Pulmonary artery endothelial cell (primary cell): ENCODE measurements at regions not wholly inside any gene's neighbourhood (a gene's known extent, or its start where the extent isn't known, plus 50 kb on each side); places are given as distances from the start of the nearest gene placed in this dataset.
"Not testable (repeated sequence)": the region's sequence is repeated elsewhere in the genome, so short reads cannot be mapped to it uniquely, and the experiment has no call there.

Experiments used
- DNase-seq: peaks from one replicate; pipeline ENCODE4 v3.0.0-alpha.2; 2011; ENCODE audit warnings: low read depth, low spot score

DNA sequence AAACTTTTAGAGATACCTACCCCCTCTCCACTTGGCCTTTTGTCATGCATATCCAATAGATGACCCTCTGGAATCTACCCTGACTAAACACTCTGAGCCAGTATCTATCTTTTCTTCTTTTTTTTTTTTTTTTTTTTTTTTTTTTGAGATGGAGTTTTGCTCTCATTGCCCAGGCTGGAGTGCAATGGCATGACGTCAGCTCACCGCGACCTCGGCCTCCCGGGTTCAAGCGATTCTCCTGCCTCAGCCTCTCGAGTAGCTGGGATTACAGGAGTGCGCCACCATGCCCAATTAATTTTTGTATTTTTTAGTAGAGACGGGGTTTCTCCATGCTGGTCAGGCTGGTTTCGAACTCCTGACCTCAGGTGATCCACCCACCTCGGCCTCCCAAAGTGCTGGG is 50.8 kb upstream of the GRIN2B start:
- DNase-seq = not testable (repeated sequence)

DNA sequence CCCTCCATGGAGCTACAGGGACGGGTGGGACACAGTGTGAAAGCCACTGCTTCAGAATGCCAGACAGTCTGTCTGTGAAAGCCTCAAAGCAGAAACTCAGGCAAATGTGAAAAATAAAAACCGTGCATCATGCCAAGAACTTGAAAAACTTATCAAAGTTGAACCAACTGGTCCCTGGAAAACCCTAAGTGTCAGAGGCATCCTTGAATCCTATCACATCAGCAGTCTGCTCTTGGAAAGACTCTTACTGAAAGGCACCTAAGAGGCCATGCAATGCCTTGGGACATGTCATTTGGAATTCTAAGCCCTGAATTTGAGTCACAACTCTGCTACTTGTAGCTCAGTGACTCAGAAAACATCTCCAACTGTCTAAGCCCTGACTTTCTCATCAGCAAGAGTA is 62.4 kb upstream of the GRIN2B start:
- no peak for DNase-seq

DNA sequence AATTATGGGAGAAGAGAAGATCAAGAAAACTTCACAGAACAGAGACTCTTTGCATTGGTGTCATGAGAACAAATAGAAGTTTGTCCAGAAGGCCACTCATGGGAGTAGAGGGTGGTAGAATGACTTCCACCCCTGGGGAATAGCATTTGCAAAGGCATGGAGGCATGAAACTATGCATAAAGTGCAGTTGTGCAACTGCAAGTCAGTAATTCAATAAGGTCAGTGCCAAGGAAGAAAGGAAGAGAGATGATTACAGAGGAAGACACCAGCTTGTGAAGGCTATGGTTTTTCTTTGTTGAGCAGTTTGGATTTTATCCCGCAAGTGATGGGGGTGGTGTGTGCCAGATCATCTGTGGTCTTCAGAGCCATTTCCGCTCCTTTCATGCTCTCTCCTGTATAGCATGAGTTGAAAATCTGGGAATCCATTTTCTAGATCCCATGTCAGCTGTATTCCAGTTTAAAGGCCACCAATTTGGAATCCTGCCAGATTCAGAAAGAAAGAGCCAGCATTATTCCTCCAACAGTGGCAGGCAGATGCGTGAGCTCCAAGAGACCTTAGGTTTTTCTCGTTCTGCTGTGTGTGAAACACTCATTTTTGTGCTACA is 67.6 kb upstream of the GRIN2B start:
- no peak for DNase-seq

DNA sequence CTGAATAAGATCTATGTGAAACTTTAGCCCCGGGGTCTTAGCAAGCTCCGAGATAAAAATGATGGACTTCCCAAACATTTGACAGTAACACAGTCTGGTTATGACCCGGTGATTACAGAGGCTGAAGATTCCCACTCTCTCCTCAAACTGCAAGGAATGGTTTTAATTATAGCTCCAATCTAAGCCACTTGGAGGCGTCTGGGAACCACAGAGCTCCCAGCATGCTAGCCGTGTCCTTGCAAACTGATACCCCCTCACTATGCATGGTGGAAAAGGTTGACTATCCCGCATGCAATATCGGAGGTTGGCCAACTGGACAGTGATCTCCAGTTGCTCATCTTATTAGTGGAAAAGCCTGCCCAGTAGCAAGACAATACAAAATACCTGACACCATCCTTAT is 76.5 kb upstream of the GRIN2B start:
- no peak for DNase-seq

DNA sequence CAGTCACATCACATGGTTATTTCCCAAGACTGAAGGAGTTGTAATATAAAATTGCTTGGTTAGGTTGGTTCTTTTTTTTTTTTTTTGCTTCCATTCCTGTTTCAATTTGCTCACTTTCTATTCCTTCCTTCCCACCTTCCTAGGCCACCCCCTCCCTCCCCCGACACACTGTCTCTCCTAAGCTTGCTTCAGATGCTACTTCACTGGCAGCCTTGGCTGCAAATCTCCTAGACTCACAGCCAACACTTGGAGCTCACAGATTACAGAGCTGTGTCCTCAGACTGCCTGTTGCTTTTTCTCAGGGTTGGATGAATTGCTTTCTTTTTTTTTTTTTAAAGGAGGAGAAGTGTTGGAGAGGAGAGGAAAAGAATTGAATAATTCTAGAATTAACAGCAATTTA is 77.3 kb upstream of the GRIN2B start:
- DNase-seq = no peak

DNA sequence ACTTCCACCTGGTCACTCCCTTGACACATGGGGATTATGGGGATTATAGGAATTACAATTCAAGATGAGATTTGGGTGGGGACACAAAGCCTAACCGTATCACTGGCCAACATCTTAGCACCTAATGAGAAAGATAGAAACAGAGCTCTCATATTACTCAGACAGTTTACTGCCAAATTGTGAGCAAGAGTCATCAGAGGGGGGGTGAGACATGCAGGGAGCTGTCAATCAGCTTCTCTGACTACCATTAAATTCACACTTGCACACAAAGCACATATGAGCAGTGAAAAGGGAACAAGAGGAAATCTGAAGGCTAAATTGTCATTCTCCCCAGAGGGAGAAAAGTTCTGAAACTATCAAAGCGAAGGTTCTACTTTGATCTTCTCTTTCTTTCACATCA is 78.1 kb upstream of the GRIN2B start:
- no peak for DNase-seq

DNA sequence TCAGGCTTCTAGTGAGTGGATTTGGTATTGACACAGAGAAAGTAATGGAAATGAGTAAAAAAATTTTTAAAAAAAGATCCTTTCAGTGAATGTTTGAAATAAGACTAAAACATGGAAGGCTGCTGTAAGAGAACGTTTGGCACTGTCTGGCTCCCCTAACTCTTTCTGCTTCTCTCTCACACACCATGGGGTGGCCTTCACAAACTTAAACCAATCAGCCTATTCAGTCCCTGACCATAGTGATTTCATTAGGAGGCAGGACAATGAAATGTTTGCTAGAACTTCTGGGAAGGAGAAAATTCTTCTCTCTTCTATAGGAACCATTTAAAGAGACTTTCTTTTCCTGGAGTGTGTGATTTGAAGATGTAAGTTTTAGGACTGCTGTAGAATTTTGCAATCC is 84.2 kb upstream of the GRIN2B start:
- no peak for DNase-seq

DNA sequence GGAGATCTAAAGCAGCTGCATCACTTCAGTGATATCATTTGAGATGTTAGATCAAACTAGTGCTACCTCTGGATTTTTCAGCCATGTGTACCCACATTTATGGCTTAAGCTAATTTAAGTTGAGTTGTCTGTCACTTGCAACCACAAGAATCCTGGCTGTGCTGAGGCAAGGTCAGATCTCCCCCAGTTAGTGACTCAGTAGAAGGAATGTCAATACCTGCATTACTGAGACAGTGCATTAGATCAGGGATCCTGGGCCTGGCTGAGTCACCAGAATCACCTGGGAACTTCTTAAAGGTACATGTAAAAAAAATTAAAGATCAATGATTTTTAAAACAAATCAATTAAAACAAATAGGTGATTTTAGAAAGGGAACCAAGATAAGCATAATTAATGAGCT is 84.6 kb upstream of the GRIN2B start:
- DNase-seq = no peak

DNA sequence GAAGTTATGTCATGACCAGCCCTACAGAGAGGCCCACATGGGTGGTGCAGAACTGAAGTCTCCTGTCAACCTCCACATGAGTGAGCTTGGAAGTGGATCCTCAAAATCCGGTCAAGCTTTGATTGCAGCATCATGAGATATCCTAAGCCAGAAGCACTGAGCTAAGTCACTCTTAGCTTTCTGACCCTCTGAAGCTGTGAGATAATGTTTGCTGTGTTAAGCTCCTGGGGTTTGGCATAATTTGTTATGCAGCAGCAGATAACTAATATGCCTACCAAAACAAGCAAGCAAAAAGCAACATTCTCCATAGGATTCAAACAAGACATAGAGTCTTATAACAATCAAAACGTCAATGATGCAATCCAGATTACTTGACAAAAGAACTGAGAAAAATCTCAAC is 87.6 kb upstream of the GRIN2B start:
- DNase-seq = no peak

DNA sequence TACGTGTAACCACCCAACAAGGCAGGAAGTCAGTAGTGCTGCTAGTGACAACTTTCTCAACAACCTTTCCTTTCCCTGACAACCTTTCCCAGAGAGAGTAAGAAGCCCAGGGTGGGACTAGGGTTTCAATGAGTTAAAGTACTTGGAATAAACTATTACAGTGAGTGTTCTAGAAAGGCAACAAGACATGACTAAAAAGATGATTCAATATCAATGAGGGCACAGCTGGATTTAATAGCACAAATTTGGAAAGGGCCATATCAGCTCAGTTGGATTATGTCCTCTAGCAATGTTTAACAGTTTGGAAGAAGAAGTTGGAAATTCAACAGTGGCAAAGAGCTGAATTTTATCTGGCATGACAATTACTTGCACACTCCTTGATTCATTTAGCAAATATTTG is 90.4 kb upstream of the GRIN2B start:
- DNase-seq = no peak

DNA sequence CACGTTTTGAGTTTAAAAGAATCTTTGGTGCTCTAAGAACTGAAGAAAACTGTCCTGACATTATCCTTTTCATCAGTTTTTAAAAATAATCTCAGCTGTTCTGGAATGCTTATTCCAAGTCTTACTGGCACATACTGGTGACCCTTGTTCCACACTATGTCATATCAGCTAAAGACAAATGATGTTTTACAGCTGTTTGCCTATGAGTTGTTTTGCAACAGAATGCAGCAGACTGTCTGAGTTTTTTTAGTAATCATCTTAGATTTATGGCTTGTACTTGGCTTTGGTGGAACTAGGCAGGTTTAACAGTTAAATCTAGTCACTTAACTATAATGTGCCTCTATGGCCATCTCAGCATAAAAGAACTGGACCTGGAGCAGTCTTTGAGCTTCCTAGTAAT is 91.6 kb upstream of the GRIN2B start:
- DNase-seq = no peak

DNA sequence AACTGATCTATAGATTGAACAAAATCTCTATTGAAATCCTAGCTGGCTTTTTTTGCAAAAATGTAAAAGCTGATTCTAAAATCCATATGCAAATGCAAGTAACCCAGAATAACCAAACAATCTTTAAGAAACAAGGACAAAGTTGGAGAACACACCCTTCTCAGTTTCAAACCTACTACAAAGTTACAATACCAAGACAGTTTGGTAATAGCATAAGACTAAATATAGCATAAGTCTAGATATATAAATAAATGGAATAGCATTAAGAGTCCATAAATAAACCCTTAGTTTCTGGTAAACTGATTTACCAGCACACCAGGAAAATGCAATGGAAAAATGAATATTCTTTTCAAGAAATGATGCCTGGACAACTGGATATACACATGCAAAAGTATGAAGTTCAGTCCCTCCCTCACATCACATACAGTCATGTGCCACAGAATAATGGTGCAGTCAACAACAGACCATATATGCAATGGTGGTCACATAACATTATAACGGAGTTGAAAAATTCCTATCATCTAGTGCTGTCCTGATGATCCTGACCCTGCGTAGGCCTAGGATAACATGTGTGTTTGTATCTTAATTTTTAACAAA is 94.5 kb upstream of the GRIN2B start:
- DNase-seq = no peak

DNA sequence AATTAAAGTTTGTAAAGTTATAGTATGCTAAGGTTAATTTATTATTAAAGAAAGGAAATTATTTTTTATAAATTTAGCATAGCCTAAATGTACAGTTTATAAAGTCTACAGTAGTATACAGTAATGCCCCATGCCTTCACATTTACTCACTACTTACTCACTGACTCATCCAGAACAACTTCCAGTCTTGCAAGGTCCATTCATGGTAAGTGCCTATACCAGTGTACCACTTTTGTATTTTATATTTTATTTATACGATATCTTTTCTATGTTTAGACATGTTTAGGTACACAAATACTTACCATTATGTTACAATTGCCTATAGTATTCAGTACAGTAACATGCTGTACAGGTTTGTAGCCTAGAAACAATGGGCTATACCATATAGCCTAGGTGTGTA is 95.1 kb upstream of the GRIN2B start:
- no peak for DNase-seq

DNA sequence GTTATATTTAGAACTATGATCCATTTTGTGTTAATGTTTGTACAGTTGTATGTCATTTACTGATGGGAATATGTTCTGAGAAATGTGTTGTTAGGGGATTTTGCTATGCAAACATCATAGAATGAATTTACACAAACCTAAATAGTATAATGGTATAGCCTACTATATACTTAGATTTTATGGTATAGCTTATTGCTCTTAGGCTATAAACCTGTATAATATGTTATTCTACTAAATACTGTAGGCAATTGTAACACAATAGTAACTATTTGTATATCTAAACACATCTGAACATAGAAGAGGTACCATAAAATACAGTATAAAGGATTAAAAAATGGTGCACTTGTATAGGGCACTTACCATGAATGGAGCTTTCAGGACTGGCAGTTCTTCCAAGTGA is 105.4 kb upstream of the GRIN2B start:
- DNase-seq = no peak

DNA sequence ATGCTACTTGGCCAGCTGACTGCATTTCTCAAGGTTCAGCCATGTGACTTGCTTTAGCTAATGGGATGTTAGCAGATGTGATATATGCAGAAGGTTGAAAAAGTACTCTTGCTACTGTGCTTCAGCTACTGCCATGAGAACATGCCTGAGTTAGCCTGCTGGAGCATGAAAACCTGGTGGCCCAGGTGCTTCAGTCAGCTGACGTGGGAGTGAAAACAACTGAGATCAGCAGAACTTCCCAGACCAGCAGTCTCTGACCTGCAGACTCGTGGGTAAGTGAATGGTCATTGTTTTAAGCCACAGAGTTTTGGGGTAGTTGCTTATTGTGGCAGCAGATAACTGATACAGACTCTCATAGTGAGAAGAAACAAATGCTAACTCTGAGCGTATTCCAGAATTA is 118.6 kb upstream of the GRIN2B start:
- no peak for DNase-seq

DNA sequence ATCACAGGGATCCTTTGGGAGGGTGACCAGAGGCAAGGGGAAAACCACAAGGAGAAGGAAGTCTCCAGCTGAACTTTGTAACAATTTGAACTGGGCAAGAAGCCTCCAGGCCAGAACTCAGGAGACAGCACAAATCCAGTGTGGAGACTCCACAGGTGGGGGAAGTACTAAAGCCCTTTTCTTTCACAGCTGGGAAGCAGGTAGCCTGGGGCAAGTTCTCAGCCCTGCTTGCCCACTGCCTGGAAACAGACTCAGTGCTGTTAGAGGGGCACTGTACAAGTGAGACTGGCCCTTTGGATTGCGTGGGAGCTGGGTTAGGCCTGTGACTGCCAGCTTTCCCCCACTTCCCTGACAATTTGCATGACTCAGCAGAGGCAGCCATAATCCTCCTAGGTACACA is 120.2 kb upstream of the GRIN2B start:
- DNase-seq = not testable (repeated sequence)

DNA sequence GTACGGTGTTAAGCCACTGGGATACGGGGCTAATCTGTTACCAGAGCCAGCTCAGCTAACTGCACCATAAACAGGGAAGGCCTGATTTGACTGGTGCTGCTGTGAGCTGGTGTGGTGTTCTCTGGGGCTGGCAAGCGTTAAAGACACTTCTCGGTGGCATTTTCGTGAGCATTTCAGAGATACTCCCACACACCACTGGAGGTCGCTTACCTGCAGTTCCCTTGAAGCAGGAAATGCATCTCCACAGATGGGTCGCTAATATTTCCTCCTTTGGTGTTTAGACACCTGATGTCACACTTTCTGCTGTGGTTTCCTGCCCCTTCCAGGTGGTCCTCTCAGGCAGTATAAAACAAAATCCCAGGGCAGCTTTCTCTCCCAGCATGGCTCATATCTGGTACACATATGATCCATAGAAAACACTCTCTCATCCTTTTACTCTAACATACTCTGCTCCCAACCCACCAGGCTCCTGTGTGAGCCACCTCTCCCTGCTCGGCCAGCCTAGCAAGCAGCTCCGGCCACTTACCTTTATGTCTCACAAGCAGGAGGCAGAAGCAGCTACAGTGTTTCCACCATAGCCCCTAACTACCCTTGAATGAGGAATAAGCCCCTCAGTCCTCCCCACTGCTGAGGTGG is 129.9 kb upstream of the GRIN2B start:
- no peak for DNase-seq

DNA sequence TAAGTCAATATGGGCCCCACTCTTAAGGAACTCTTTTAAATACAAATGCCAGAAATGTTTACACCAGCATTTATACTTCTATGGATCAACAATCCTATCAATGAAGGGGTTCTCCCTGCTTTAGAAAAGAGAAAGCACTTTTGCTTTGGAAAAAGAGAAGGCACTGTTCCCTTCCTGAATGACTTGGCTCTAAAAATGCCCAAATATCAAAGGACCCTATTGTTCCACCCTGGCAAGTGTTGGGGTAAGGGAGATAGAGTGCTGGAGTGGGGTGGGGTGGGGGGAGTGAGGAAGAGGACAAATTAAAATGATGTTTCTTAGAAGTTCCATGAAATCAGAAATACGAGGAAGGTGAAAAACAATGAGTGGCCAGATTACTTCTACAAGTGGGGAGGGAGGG is 131.6 kb upstream of the GRIN2B start:
- no peak for DNase-seq

DNA sequence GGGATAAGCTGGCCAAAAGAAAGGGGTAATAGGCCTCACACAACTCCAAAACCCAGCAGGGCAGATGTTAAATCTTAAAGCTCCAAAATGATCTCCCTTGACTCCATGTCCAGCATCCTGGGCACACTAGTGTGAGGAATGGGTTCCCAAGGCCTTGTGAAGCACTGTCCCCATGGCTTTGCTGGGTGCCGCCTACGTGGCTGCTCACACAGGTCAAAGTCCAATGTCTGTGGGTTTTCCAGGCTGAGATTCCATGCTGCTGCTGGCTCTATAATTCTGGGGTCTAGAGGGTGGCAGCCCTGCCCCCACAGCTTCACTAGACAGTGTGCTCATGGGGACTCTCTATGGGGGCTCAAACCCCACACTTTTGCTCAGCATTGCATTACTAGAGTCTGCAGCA is 145.3 kb upstream of the GRIN2B start:
- DNase-seq = no peak

DNA sequence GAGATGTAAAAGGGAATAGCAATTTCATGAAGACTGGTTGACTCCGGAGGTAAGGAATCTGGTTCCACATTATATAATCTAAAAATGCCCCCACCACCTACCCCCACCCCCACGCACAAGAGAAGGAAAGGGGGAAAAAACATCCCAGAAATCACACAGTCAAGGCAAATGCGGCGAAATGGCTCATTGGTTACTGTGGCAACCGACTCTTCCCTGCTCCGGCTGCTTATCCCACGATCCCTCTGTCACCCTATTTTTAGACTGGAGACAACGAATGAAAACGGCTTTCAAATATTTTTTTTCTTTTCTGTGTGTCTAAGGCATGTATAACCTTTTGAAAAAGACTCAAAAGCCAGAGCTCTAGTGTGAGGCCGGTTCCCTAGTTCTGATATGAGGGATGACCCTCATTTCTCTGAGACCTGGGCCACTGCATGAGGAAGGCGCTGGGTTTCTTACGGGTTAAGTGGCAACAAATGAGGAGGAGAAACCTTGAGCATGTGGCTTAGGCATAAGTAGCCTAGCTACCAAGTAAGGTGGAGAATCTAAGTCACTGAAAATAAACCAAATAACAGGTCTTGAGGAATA is 148.3 kb upstream of the GRIN2B start:
- DNase-seq = no peak

DNA sequence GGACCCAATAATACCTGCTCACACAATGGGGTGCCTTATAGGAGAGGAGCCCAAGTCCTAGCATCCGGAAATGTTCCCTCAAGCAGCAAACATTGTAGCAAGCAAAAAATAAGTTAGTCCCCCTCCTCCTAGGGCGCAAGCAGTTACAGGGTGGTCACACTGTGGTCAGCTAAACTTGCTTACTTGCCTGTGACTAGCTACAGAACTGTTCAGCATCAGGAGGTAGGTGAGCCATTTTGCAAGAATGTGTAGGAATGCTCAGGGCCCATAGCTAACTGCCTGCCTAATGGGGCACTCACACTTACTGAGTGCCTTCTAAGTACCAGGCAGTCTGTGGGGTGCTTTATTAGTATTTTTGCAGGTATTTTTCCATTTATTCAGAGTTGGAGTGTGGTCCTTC is 154.6 kb upstream of the GRIN2B start:
- DNase-seq = no peak

DNA sequence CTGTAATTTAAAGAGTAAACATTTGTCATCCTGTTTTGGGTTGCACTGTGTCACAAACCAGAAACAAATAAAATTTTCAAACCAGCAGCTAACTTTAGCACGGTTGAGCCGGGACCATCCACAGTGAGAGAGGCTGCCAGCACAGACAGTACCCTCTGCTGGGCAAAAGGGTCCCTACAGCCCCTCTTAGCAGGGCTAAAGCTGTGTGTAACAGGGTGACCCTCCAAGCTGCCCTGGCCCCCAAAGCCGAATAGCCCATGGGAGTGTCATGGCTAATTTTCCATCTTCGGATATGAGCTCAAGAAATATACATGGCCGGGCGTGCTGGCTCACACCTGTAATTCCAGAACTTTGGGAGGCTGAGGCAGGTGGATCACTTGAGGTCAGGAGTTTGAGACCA is 157.1 kb upstream of the GRIN2B start:
- DNase-seq = no peak
